Activated B cell treated with CpG ODN at 0.5 μM for 24 hours (primary cell): ENCODE measurements at regions not wholly inside any gene's neighbourhood (a gene's known extent, or its start where the extent isn't known, plus 50 kb on each side); places are given as distances from the start of the nearest gene placed in this dataset.

ENCODE experiments used
- ATAC-seq: fragments of 200-7000 bp; cut with Tn5 transposase; one replicate; pipeline ENCODE4 v1.10.0; 2021; ENCODE audit warnings: low read depth, mild to moderate bottlenecking, moderate library complexity
- CTCF ChIA-PET: fragments of 350-600 bp; sonication (Branson Sonifier 250); formaldehyde crosslinking; loops from one replicate; lab custom pipeline; 2021; ENCODE audit warnings: antibody characterized with exemption; lab: Charles Lee
- POLR2A ChIA-PET: fragments of 350-600 bp; sonication (Branson Sonifier 250); formaldehyde crosslinking; loops from one replicate; lab custom pipeline; 2021; ENCODE audit warnings: antibody characterized with exemption; lab: Charles Lee
- DNase-seq: peaks from one replicate; pipeline ENCODE4 v3.0.0; 2022
- H3K27ac Mint-ChIP-seq: one replicate; pipeline ENCODE4 v1.8.0; 2020; ENCODE audit warnings: mixed read lengths
- H3K27me3 Mint-ChIP-seq: one replicate; pipeline ENCODE4 v1.8.0; 2021; ENCODE audit warnings: mixed read lengths
- H3K36me3 Mint-ChIP-seq: one replicate; pipeline ENCODE4 v1.8.0; 2021; ENCODE audit warnings: low read depth, mixed read lengths
- H3K4me1 Mint-ChIP-seq: one replicate; pipeline ENCODE4 v1.8.0; 2021; ENCODE audit warnings: mixed read lengths
- H3K4me3 Mint-ChIP-seq: one replicate; pipeline ENCODE4 v1.8.0; 2020; ENCODE audit warnings: mild to moderate bottlenecking, mixed read lengths
- H3K9me3 Mint-ChIP-seq: one replicate; pipeline ENCODE4 v1.8.0; 2020; ENCODE audit warnings: mixed read lengths
- CTCF ChIP-seq: fragments of 200-600 bp; IDR thresholded peaks from one replicate; pipeline ENCODE4 v1.8.0; 2022; ENCODE audit warnings: antibody characterized with exemption, mild to moderate bottlenecking
- intact Hi-C: fragments of 100-400 bp; cut with micrococcal nuclease; formaldehyde crosslinking; loops from one replicate; pipeline ENCODE4 v1.15.1; 2024

DNA sequence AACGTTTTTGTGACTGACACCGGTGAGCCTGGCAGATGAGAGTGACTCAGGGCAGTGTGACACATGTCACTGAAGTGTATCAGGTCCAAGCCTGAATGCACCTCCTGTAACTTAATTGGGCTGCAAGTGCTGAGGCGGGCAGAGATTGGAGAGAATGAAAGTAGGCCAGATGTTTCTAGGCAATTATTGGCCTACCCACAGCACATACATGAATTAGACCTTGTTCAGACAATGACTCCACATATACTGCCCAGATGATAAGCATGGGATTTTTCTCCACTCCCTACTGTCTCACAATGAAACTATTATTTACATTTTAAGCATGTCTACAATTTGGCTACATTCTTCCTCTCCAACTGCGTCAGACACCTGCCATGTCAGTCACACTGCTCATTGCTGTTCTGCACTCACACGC, 187.3 kb upstream of the ZNF385D start:
- intact Hi-C loops, result no loop called here
- CTCF ChIA-PET, result no interaction called here
- H3K4me3 Mint-ChIP-seq, result no peak overlapping the region
- H3K27ac Mint-ChIP-seq, result no peak overlapping the region
- no peaks in the 10 kb centered on the region for H3K36me3 Mint-ChIP-seq
- ATAC-seq (no peak), DNase-seq (no peak)
- no peak for TF ChIP-seq CTCF
- POLR2A ChIA-PET, result no interaction called here
- no peaks in the 10 kb centered on the region for H3K27me3 Mint-ChIP-seq
- peaks cover 2% of the 10 kb centered on the region for H3K9me3 Mint-ChIP-seq
- H3K4me1 Mint-ChIP-seq, result no peaks in the 10 kb centered on the region

DNA sequence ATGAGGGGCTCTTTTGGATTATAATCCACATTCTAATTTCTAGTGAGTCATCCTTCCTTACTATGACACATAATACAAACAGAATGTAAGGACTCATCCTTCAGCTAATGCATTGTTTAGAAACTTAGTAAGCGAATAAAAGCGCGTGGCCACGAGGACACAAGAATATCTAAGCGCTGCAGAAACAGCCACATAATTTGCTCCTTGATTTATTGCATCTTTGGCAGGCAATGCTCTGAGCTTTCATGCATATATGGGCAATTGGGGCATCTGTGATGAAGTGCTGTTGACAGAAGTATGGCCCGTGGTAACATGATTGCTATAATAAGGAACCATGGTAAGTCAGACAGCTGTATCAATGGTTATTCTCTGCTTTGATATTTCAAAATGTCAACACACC, 191.3 kb upstream of the ZNF385D start:
- H3K36me3 Mint-ChIP-seq, result no peaks in the 10 kb centered on the region
- H3K4me3 Mint-ChIP-seq, result no peak overlapping the region
- POLR2A ChIA-PET, result no interaction called here
- intact Hi-C loops, result no loop called here
- H3K27me3 Mint-ChIP-seq, result no peaks in the 10 kb centered on the region
- H3K4me1 Mint-ChIP-seq, result no peaks in the 10 kb centered on the region
- H3K9me3 Mint-ChIP-seq, result peaks cover 2% of the 10 kb centered on the region
- H3K27ac Mint-ChIP-seq, result no peak overlapping the region
- no peak for TF ChIP-seq CTCF
- CTCF ChIA-PET, result no interaction called here
- ATAC-seq, result no peak
- DNase-seq, result no peak

DNA sequence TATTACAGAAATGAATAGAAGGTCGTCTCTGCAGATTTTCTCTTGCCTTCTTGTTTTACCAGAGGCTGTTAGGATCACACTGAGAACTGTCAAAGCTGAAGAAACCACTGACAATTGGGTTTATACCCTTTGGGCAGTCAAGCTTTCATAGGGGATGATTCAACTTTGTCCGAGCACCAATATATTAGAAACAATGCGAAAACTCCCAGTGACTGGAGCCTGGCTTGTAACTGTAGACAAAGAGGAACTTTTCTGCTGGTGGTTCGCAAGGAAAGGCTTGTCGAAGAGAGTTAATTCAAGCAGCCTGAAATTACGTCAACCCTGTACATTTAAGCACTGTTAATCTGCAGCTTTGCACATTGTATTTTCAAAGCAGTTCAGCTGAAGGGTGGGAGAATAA, 193.2 kb upstream of the ZNF385D start:
- no peaks in the 10 kb centered on the region for H3K4me1 Mint-ChIP-seq
- POLR2A ChIA-PET, result no interaction called here
- CTCF ChIA-PET, result no interaction called here

DNA sequence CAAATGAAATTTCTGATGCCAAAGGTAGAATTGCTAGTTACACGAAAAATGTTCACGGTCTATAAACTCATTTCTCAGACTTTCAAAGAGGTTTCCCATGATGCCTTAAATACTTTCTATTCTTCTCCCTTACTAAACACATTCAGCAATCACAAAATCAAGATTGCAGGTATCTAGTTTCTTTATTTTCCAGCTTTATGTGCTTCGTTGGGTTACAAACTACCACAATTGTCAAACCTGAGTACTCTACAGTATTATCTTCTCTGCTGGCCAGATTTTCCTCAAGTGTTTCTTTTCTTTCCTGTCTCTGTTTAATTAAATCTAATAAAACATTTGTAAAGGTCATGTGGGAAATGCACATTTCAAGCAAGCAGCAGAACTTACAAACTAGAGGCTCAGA, 201.8 kb upstream of the ZNF385D start:
- Mint-ChIP-seq H3K27me3 (no peaks in the 10 kb centered on the region), H3K4me3 (no peak overlapping the region), H3K9me3 (peaks cover 5% of the 10 kb centered on the region), H3K36me3 (no peaks in the 10 kb centered on the region), H3K27ac (no peak overlapping the region), H3K4me1 (no peaks in the 10 kb centered on the region)
- intact Hi-C loops, result no loop called here
- CTCF ChIA-PET, result no interaction called here
- ATAC-seq, result no peak
- POLR2A ChIA-PET, result no interaction called here
- no peak for TF ChIP-seq CTCF
- no peak for DNase-seq

More for the DNA sequence above, 193.2 kb upstream of the ZNF385D start:
- no peak overlapping the region for H3K27ac Mint-ChIP-seq
- H3K36me3 Mint-ChIP-seq, result no peaks in the 10 kb centered on the region
- ATAC-seq (no peak), DNase-seq (no peak)
- no peaks in the 10 kb centered on the region for H3K9me3 Mint-ChIP-seq
- H3K27me3 Mint-ChIP-seq, result no peaks in the 10 kb centered on the region
- intact Hi-C loops, result no loop called here
- TF ChIP-seq CTCF, result no peak
- no peak overlapping the region for H3K4me3 Mint-ChIP-seq

DNA sequence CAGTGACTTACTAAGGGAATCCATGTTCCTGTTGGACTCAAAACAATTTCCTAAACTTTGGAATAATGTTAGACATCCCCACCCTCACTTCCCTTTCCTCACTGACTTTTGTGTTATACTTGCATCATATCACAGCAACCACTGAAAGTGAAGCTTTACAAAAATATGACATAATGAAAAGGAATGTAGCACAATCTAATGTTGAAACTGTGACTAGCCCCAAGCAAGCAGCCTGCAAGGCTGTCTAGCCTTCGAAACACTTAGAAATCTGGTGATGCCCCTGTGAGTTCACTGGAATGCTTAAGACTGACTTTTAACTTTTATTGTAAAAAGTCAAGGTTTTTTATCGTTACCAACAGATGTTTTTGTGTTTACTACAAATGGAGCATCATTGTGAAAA, 203.7 kb upstream of the ZNF385D start:
- Mint-ChIP-seq H3K27me3 (no peaks in the 10 kb centered on the region), H3K9me3 (peaks cover 5% of the 10 kb centered on the region), H3K4me3 (no peak overlapping the region), H3K4me1 (no peaks in the 10 kb centered on the region), H3K36me3 (no peaks in the 10 kb centered on the region), H3K27ac (no peak overlapping the region)
- DNase-seq, result no peak
- no peak for TF ChIP-seq CTCF
- ChIA-PET POLR2A (no interaction called here), CTCF (no interaction called here)
- no peak for ATAC-seq
- intact Hi-C loops, result no loop called here
